NCI-H748 treated with DMSO at 0.1 percent for 48 hours (cell line): ENCODE measurements at regions not wholly inside any gene's neighbourhood (a gene's known extent, or its start where the extent isn't known, plus 50 kb on each side); places are given as distances from the start of the nearest gene placed in this dataset.

Experiments
- DNase-seq: peaks from one replicate; lab custom pipeline; 2025; lab: John Stamatoyannopoulos, UW

DNA sequence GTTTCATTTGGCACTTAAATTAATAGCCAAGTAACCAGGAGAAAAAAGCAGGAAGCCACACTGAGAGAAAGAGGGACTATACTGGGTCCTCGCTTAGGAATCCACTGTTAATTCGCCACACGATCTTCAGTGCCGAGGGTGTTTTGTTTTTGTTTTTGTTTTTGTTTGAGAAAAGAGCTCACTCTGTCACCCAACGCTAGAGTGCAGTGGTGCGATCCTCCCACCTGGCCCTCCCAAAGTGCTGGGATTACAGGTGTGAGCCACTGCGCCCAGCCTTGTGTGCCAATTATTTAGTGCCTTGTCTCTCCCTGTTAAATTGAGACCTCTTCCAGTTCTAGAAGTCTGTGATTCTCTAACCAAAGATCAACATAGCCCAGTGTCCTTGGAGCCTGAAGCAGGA lies 53.8 kb upstream of the TPM1 start:
- no peak for DNase-seq

DNA sequence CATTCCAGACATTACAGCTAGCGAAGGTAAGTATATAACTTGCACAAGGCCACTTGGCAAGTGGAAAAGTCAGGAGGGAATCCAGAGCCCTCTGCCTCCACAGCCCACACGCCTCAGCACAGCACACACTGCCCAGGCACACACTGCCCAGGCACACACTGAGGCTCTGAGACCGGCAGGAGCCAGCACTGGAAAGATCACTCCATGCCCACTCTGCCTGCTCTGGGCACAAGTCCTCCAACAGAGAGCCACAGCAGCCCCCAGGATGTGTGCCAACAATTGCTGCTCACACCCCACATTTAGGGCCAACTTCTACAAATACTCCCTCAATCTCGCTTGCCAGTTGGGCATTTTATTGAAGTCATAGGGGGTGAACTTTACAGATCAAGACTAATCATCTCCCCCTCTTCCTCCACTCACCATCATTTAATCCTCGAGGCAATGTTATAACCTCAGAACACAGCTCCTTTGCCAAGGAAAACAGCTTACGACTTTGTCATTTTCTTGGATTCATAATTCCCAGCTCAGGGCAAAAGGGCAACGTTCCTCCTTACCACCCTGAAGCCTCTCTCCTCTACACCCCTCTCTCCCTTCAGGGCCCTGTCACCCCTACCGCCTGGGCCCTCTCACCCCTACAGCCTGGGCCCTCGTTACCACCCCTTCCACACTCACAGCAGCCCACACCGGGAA lies 53.0 kb upstream of the TPM1 start:
- DNase-seq = no peak

- no peak for DNase-seq
These were observed 50.8 kb upstream of the TPM1 start for GRCh38 chr15:62991698-62992097.

DNA sequence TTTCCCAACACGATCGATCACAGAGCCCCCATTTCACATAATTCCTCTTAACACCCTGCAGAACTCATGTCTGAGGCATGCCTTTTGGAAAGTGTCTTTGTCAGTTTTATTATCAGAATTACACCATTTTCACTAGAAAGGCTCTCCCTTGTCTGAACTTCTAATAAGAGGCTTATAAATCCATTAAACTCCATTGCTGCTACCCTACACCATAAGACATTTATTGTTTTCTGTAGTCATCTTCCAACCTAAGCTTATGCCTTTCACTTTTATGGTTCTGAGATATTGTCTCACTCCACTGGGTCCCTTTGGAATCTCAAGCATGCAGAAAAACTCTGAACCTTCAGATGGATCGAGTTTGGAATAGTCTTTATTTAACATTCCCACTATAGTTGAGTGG lies 50.2 kb upstream of the TPM1 start:
- DNase-seq = no peak
